Ishikawa (cell line): ENCODE measurements at regions not wholly inside any gene's neighbourhood (a gene's known extent, or its start where the extent isn't known, plus 50 kb on each side); places are given as distances from the start of the nearest gene placed in this dataset.

Experiments used
- CEBPB ChIP-seq: IDR thresholded peaks from 2 replicates; pipeline ENCODE4 v1.6.1; 2012
- CREB1 ChIP-seq: IDR thresholded peaks from 2 replicates; pipeline ENCODE4 v1.6.1; 2012; ENCODE audit warnings: low read depth
- EGR1 ChIP-seq: IDR thresholded peaks from 2 replicates; pipeline ENCODE4 v1.6.1; 2012
- EP300 ChIP-seq: IDR thresholded peaks from 2 replicates; pipeline ENCODE4 v1.6.1; 2012; ENCODE audit warnings: borderline replicate concordance
- FOXM1 ChIP-seq: IDR thresholded peaks from 2 replicates; pipeline ENCODE4 v1.6.1; 2012; ENCODE audit warnings: low read depth, borderline replicate concordance
- MAX ChIP-seq: IDR thresholded peaks from 2 replicates; pipeline ENCODE4 v1.6.1; 2012
- NFIC ChIP-seq: IDR thresholded peaks from 2 replicates; pipeline ENCODE4 v1.6.1; 2012
- RAD21 ChIP-seq: IDR thresholded peaks from 2 replicates; pipeline ENCODE4 v1.6.1; 2012; ENCODE audit warnings: low read depth
- TAF1 ChIP-seq: IDR thresholded peaks from 2 replicates; pipeline ENCODE4 v1.6.1; 2012; ENCODE audit warnings: low read depth, mild to moderate bottlenecking
- TCF12 ChIP-seq: IDR thresholded peaks from 2 replicates; pipeline ENCODE4 v1.6.1; 2012; ENCODE audit warnings: low read depth
- TEAD4 ChIP-seq: IDR thresholded peaks from 2 replicates; pipeline ENCODE4 v1.6.1; 2012
- YY1 ChIP-seq: IDR thresholded peaks from 2 replicates; pipeline ENCODE4 v1.6.1; 2012; ENCODE audit warnings: low read depth
- ZBTB7A ChIP-seq: IDR thresholded peaks from 2 replicates; pipeline ENCODE4 v1.6.1; 2012; ENCODE audit warnings: low read depth
- TF ChIP-seq, protein P1 (sequence below): IDR thresholded peaks from 2 replicates; pipeline ENCODE4 v1.6.1; 2012
- TF ChIP-seq, protein P2 (sequence below): IDR thresholded peaks from 2 replicates; pipeline ENCODE4 v1.6.1; 2012; ENCODE audit warnings: low read depth, mild to moderate bottlenecking

DNA sequence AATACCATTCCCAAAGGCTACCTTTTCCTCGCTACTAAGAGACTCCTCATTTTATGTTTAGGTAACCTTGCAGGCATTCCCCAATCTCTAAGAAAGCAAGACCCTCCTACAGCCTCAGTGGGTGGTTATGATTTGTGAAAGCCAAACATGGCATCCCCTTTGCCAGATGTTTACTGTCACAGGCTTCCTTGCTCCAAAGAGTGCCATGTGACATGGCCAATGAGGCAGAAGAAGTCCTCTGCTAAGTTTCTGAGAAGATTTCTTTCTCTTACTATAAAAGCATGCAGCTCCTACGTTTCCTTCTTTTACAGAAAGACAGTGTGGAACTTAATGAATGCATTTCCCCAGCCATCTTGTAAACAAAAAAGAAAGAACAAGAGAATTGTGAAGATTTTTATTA, 688.2 kb downstream of the TBC1D32 start:
- TF ChIP-seq ZBTB7A, result no peak
- TF ChIP-seq YY1, result no peak
- no peak for TF ChIP-seq NFIC
- no peak for TF ChIP-seq MAX
- TF ChIP-seq RAD21, result no peak
- TF ChIP-seq TAF1, result no peak
- TF ChIP-seq CREB1, result no peak

- TF ChIP-seq YY1 (no peak), CEBPB (no peak), TAF1 (no peak), NFIC (no peak), CREB1 (no peak), EP300 (no peak), RAD21 (no peak), FOXM1 (no peak), TEAD4 (no peak), ZBTB7A (no peak), MAX (no peak), TCF12 (no peak), EGR1 (no peak)
- TF ChIP-seq, protein P1, sequence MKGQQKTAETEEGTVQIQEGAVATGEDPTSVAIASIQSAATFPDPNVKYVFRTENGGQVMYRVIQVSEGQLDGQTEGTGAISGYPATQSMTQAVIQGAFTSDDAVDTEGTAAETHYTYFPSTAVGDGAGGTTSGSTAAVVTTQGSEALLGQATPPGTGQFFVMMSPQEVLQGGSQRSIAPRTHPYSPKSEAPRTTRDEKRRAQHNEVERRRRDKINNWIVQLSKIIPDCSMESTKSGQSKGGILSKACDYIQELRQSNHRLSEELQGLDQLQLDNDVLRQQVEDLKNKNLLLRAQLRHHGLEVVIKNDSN, result no peak
- TF ChIP-seq, protein P2, sequence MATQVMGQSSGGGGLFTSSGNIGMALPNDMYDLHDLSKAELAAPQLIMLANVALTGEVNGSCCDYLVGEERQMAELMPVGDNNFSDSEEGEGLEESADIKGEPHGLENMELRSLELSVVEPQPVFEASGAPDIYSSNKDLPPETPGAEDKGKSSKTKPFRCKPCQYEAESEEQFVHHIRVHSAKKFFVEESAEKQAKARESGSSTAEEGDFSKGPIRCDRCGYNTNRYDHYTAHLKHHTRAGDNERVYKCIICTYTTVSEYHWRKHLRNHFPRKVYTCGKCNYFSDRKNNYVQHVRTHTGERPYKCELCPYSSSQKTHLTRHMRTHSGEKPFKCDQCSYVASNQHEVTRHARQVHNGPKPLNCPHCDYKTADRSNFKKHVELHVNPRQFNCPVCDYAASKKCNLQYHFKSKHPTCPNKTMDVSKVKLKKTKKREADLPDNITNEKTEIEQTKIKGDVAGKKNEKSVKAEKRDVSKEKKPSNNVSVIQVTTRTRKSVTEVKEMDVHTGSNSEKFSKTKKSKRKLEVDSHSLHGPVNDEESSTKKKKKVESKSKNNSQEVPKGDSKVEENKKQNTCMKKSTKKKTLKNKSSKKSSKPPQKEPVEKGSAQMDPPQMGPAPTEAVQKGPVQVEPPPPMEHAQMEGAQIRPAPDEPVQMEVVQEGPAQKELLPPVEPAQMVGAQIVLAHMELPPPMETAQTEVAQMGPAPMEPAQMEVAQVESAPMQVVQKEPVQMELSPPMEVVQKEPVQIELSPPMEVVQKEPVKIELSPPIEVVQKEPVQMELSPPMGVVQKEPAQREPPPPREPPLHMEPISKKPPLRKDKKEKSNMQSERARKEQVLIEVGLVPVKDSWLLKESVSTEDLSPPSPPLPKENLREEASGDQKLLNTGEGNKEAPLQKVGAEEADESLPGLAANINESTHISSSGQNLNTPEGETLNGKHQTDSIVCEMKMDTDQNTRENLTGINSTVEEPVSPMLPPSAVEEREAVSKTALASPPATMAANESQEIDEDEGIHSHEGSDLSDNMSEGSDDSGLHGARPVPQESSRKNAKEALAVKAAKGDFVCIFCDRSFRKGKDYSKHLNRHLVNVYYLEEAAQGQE, result no peak
These were observed 701.3 kb downstream of the TBC1D32 start for GRCh38 chr6:120632975-120633374.

DNA sequence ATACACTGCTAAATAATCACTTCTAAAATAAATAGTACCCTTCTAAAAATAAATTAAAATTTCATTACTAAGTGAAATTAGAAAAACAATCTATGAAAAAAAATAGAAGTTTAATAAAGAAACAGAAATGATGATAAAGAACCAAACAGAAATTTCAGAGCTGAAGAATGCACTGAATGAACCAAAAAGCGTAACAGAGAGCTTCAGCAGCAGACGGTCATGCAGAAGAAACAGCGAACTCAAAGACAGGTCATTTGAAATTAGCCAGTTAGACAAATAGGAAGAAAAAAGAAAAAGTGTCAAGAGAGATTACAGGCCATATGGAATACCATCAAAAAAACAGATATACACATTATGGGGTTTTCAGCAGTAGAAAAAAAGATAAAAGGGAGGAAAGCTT, 706.7 kb downstream of the TBC1D32 start:
- TF ChIP-seq ZBTB7A, result no peak
- no peak for TF ChIP-seq FOXM1
- TF ChIP-seq TEAD4, result no peak
- no peak for TF ChIP-seq TCF12
- TF ChIP-seq, protein P1, result no peak
- no peak for TF ChIP-seq NFIC

- TF ChIP-seq TEAD4 (no peak), NFIC (no peak), CREB1 (no peak), CEBPB (no peak), RAD21 (no peak), YY1 (no peak), TCF12 (no peak), EP300 (no peak), FOXM1 (no peak), EGR1 (no peak), TAF1 (no peak), MAX (no peak), ZBTB7A (no peak)
- TF ChIP-seq, protein P1, result no peak
- TF ChIP-seq, protein P2, result no peak
These were observed 712.1 kb downstream of the TBC1D32 start for GRCh38 chr6:120622127-120622631.

GRCh38 chr6:120620900-120621299, 713.4 kb downstream of the TBC1D32 start:
- no peak for TF ChIP-seq TAF1

DNA sequence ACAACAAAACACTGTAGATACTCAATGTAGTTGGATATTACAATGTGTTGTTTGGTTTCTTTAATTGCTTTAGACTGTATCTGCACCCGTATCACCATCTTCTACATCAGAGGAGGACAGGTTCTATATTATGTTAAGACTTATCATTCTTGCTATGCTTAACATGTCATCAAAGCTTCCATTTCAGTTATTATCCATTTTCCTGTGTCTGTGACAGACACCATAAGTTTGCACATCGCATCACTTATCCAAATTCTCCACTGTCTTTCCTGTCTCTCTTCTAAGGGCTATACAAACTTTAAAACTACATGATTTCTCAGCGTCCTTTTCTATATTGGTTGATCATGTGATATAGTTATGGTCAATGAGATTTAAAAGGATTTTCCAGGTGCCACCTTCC, 719.0 kb downstream of the TBC1D32 start:
- TF ChIP-seq TCF12, result no peak
- TF ChIP-seq CREB1, result no peak
- no peak for TF ChIP-seq TEAD4
- TF ChIP-seq EP300, result no peak
- TF ChIP-seq CEBPB, result no peak
- TF ChIP-seq, protein P1, result no peak
- no peak for TF ChIP-seq ZBTB7A
